GM12874 (cell line): ENCODE measurements at regions not wholly inside any gene's neighbourhood (a gene's known extent, or its start where the extent isn't known, plus 50 kb on each side); places are given as distances from the start of the nearest gene placed in this dataset.
A peak's percentile ranks its signal among the peaks of the same experiment; 100 is the strongest.

Source experiments
- TF ChIP-seq, protein P1 (sequence below): IDR thresholded peaks from 2 replicates; pipeline ENCODE4 v1.5.1; 2011; ENCODE audit warnings: low read depth, mild to moderate bottlenecking, control low read depth, low read length, moderate library complexity; ENCODE audit not compliant: insufficient read depth

DNA sequence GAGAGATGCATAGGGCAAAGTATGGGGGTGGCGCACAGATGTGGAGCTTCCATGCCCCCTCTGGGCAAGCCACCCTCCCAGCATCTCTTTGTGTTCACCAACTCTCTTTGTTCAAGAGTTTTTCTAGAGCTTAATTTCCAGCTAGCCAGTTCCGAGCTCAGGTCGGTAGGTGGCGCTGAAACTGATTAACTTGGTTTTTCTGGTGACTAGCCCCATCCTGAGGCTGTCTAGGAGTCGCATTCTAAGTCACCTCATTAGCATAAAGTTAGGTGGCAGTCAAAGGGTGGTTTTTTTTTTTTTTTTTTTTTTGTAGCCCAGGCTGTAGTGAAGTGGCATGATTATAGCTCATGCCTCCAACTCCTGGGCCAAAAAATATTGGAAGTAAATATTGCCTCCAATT is 476.4 kb downstream of the KDM4C start:
- TF ChIP-seq, protein P1, sequence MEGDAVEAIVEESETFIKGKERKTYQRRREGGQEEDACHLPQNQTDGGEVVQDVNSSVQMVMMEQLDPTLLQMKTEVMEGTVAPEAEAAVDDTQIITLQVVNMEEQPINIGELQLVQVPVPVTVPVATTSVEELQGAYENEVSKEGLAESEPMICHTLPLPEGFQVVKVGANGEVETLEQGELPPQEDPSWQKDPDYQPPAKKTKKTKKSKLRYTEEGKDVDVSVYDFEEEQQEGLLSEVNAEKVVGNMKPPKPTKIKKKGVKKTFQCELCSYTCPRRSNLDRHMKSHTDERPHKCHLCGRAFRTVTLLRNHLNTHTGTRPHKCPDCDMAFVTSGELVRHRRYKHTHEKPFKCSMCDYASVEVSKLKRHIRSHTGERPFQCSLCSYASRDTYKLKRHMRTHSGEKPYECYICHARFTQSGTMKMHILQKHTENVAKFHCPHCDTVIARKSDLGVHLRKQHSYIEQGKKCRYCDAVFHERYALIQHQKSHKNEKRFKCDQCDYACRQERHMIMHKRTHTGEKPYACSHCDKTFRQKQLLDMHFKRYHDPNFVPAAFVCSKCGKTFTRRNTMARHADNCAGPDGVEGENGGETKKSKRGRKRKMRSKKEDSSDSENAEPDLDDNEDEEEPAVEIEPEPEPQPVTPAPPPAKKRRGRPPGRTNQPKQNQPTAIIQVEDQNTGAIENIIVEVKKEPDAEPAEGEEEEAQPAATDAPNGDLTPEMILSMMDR = peak; percentile 48

DNA sequence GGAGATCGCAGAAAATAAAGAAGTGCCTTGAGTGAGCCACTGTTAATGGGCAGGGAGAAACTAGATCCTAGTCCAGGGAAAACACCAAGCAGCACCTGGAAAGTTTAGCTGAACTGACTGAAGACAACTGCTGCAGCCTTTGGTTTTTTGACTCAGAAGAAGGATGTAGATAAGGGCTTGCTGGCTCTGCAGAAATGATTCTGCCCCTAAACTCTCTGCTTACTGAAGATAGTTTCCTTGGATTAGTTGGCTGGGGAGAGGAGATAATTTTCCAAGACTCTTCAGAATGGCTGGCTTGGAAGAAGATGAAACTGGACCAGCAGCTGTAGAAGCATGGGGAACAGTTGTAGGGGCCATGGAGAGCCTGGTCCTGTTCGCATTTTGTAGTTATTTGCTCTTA is 471.8 kb downstream of the KDM4C start:
- TF ChIP-seq, protein P1 = no peak

DNA sequence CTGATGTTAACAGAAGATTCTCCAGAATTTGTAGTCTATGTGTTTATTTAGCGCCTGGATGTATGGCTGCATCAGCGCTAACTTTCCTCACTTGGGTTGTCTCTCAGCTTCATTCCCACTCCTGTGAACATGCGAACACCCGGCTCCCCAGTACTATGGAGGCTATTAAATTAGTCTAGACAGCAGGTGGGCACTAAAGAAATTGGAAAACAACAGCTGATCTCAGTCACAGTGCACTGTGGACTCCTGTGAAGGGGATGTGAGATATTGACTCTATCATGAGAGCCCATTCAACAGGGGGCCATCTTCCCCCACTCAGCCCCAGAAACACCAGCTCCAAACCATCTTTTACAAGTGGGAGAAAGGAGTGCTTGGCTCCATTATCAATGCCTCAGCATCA is 471.0 kb downstream of the KDM4C start:
- TF ChIP-seq, protein P1 = no peak

DNA sequence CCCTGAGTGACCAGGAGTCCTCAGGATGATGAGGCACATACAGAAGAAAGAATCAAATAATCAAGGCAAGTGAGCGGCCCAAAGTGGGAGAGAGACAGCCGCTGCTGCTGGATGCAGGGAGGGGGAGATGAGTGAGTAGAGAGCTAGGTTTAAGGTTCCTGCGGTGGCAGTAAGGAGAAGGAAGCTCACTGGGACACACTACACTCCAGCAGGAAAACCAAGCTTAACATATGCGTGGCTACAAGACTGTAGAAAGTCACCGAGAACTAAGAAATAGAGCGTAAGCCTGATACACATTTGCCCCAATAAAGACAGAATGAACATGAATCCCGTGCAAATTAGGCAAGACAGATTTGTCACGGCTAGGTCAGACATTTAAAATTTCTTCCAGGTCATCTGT is 470.2 kb downstream of the KDM4C start:
- TF ChIP-seq, protein P1 = no peak

DNA sequence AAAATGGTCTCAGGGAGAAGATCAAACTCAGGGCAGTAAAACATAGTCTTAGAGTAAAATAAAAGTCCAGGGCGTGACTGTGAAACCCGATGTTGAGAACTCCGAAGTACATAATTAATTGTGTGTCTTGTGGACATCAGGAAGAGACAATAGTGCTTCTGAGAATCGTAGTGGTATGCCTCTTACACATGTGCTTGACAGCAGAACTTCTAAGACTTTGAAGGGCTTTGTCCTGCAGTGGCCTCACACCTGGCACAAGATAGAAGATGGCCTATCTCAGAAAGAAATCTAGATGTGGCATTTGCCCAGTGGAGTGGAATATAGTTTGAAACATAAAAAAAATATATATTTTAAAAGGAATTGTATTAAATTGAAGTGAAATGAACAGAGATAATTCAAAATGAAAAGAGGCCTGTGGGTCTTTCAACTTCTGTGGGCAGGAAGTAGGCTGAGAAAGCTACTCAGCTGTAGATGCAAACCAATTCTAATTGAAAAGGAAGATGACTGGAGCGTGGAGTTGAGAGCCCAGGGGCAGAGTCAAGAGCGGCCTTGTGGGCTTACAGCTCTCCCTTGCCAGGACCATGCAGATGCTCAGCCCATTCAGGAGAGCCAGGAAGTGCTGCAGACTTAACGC is 468.4 kb downstream of the KDM4C start:
- TF ChIP-seq, protein P1 = no peak
